KOPT-K1 (cell line): ENCODE measurements at regions not wholly inside any gene's neighbourhood (a gene's known extent, or its start where the extent isn't known, plus 50 kb on each side); places are given as distances from the start of the nearest gene placed in this dataset.

ENCODE experiments used
- H3K27ac ChIP-seq: fragments of 200-600 bp; sonication (generic); 2 replicates; pipeline ENCODE4 v1.5.1; 2016; ENCODE audit warnings: antibody characterized with exemption, mild to moderate bottlenecking, low read depth, low read length; ENCODE audit not compliant: poor library complexity, severe bottlenecking
- H3K36me3 ChIP-seq: fragments of 200-600 bp; sonication (generic); 2 replicates; pipeline ENCODE4 v1.5.1; 2017; ENCODE audit warnings: antibody characterized with exemption, mild to moderate bottlenecking, low read length, moderate library complexity; ENCODE audit not compliant: insufficient read depth
- H3K9me3 ChIP-seq: fragments of 200-600 bp; sonication (generic); 2 replicates; pipeline ENCODE4 v1.5.1; 2017; ENCODE audit warnings: antibody characterized with exemption, low read length, mild to moderate bottlenecking; ENCODE audit not compliant: insufficient read depth, poor library complexity, severe bottlenecking

- no peaks in the 10 kb centered on the region for H3K36me3 ChIP-seq
- no peaks in the 10 kb centered on the region for H3K9me3 ChIP-seq
- no peak overlapping the region for H3K27ac ChIP-seq
Observed at GRCh38 chr10:24118246-24118645, 90.7 kb upstream of the KIAA1217 start.

- Histone ChIP-seq H3K9me3 (no peaks in the 10 kb centered on the region), H3K36me3 (no peaks in the 10 kb centered on the region), H3K27ac (no peak overlapping the region)
Observed at GRCh38 chr10:24119896-24120295, 89.0 kb upstream of the KIAA1217 start.

- Histone ChIP-seq H3K27ac (no peak overlapping the region), H3K9me3 (no peaks in the 10 kb centered on the region), H3K36me3 (no peaks in the 10 kb centered on the region)
Observed at GRCh38 chr10:24120646-24121045, 88.3 kb upstream of the KIAA1217 start.

- Histone ChIP-seq H3K36me3 (no peaks in the 10 kb centered on the region), H3K9me3 (no peaks in the 10 kb centered on the region), H3K27ac (no peak overlapping the region)
Observed at GRCh38 chr10:24127516-24127915, 81.4 kb upstream of the KIAA1217 start.

GRCh38 chr10:24128066-24128730 lies 80.7 kb upstream of the KIAA1217 start:
- H3K27ac ChIP-seq, result no peak overlapping the region
- no peaks in the 10 kb centered on the region for H3K9me3 ChIP-seq
- H3K36me3 ChIP-seq, result no peaks in the 10 kb centered on the region

GRCh38 chr10:24132741-24133140 lies 76.2 kb upstream of the KIAA1217 start:
- Histone ChIP-seq H3K9me3 (no peaks in the 10 kb centered on the region), H3K27ac (no peak overlapping the region), H3K36me3 (no peaks in the 10 kb centered on the region)

- no peaks in the 10 kb centered on the region for H3K9me3 ChIP-seq
- H3K27ac ChIP-seq, result no peak overlapping the region
- H3K36me3 ChIP-seq, result no peaks in the 10 kb centered on the region
Observed at GRCh38 chr10:24133835-24134234, 75.1 kb upstream of the KIAA1217 start.

GRCh38 chr10:24136070-24136469 lies 72.9 kb upstream of the KIAA1217 start:
- H3K36me3 ChIP-seq, result no peaks in the 10 kb centered on the region
- H3K27ac ChIP-seq, result no peak overlapping the region
- peaks cover under 1% of the 10 kb centered on the region for H3K9me3 ChIP-seq

- no peak overlapping the region for H3K27ac ChIP-seq
- no peaks in the 10 kb centered on the region for H3K36me3 ChIP-seq
- H3K9me3 ChIP-seq, result no peaks in the 10 kb centered on the region
Observed at GRCh38 chr10:24147321-24147720, 61.6 kb upstream of the KIAA1217 start.

GRCh38 chr10:24149640-24150039 lies 59.3 kb upstream of the KIAA1217 start:
- no peak overlapping the region for H3K27ac ChIP-seq
- no peaks in the 10 kb centered on the region for H3K9me3 ChIP-seq
- H3K36me3 ChIP-seq, result no peaks in the 10 kb centered on the region

- no peaks in the 10 kb centered on the region for H3K36me3 ChIP-seq
- no peak overlapping the region for H3K27ac ChIP-seq
- no peaks in the 10 kb centered on the region for H3K9me3 ChIP-seq
Observed at GRCh38 chr10:24150853-24151252, 58.1 kb upstream of the KIAA1217 start.

GRCh38 chr10:24152270-24152669 lies 56.7 kb upstream of the KIAA1217 start:
- Histone ChIP-seq H3K9me3 (no peaks in the 10 kb centered on the region), H3K36me3 (no peaks in the 10 kb centered on the region), H3K27ac (no peak overlapping the region)

GRCh38 chr10:24153031-24153430 lies 55.9 kb upstream of the KIAA1217 start:
- H3K36me3 ChIP-seq, result no peaks in the 10 kb centered on the region
- peaks cover 4% of the 10 kb centered on the region for H3K9me3 ChIP-seq
- H3K27ac ChIP-seq, result no peak overlapping the region

- no peak overlapping the region for H3K27ac ChIP-seq
- H3K36me3 ChIP-seq, result no peaks in the 10 kb centered on the region
- peaks cover 8% of the 10 kb centered on the region for H3K9me3 ChIP-seq
Observed at GRCh38 chr10:24153537-24153936, 55.4 kb upstream of the KIAA1217 start.

- Histone ChIP-seq H3K36me3 (no peaks in the 10 kb centered on the region), H3K27ac (no peak overlapping the region), H3K9me3 (peaks cover 8% of the 10 kb centered on the region)
Observed at GRCh38 chr10:24156686-24157085, 52.3 kb upstream of the KIAA1217 start.

GRCh38 chr10:24157567-24157966 lies 51.4 kb upstream of the KIAA1217 start:
- H3K27ac ChIP-seq, result no peak overlapping the region
- peaks cover 8% of the 10 kb centered on the region for H3K9me3 ChIP-seq
- no peaks in the 10 kb centered on the region for H3K36me3 ChIP-seq
